Breast epithelium (tissue), 3 donors: ENCODE measurements at regions not wholly inside any gene's neighbourhood (a gene's known extent, or its start where the extent isn't known, plus 50 kb on each side); places are given as distances from the start of the nearest gene placed in this dataset.

ENCODE experiments used
- CTCF ChIP-seq, 3 donors: fragments of 450-650 bp; IDR thresholded peaks; one replicate each; pipeline ENCODE4 v1.5.1; 2016 to 2017; ENCODE audit warnings: antibody characterized with exemption in 3 of 3, mild to moderate bottlenecking in 3 of 3, moderate library complexity in 3 of 3
- POLR2A ChIP-seq: fragments of 450-650 bp; IDR thresholded peaks from one replicate; pipeline ENCODE4 v1.6.1; 2016; ENCODE audit warnings: antibody characterized with exemption, mild to moderate bottlenecking, moderate library complexity
- POLR2AphosphoS5 ChIP-seq, 3 donors: sonication (generic); formaldehyde crosslinking; IDR thresholded peaks; one replicate each; pipeline ENCODE4 v1.6.1; 2017; ENCODE audit warnings: antibody characterized with exemption in 3 of 3

GRCh38 chr4:43680421-43680820, 768.2 kb downstream of the KCTD8 start:
- no peak for TF ChIP-seq CTCF (IDR thresholded peaks at IDR 0.05)
- TF ChIP-seq POLR2A = no peak
- no peak for TF ChIP-seq POLR2AphosphoS5 (IDR thresholded peaks at IDR 0.05)
